NCI-H146 treated with DMSO at 0.1 percent for 48 hours (cell line): ENCODE measurements at regions not wholly inside any gene's neighbourhood (a gene's known extent, or its start where the extent isn't known, plus 50 kb on each side); places are given as distances from the start of the nearest gene placed in this dataset.
"Not testable (repeated sequence)": the region's sequence is repeated elsewhere in the genome, so short reads cannot be mapped to it uniquely, and the experiment has no call there.

ENCODE experiments used
- DNase-seq: peaks from one replicate; lab custom pipeline; 2025; ENCODE audit not compliant: unreplicated experiment; lab: John Stamatoyannopoulos, UW

GRCh38 chr1:148361427-148362215 lies 121.5 kb downstream of the PPIAL4G start:
- DNase-seq, result not testable (repeated sequence)

DNA sequence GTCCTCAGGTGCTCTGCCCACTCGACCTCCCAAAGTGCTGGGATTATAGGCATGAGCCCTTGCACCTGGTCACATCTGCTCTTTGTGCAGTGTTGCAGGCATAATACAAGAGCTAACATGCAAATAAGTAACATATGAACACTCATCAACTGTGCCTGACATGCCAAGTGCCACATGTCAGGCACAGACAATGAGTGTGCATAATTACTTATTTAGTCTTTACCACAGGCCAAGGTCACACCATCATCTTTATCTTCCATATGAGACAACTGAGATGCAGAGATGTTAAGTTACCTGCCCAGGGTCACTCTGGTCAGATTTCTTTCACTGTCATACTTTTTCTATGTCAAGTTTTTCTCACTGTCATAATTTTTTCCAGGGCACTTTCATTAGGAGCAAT lies 126.1 kb downstream of the PPIAL4G start:
- DNase-seq, result no peak

DNA sequence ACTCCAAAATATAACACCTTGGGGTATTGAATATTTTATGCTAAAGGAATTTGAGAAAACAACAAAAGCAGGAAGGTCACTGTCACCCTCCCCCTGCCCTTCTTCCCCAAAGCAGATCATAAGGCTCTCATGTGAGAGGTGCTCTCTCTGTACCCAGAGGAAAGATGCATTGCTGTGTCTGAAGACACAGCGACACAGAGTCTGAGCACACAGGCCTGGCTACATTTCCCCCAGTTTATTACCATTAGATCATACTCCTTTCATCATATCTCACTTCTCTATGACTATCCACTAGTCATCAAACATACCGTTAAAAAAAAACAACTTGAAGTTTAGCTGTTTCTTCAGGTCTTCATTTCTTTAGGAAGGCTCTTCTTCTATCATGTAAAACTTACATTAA lies 127.1 kb downstream of the PPIAL4G start:
- DNase-seq, result no peak

- DNase-seq, result no peak
Measured at GRCh38 chr1:148354913-148355308, 128.2 kb downstream of the PPIAL4G start.

DNA sequence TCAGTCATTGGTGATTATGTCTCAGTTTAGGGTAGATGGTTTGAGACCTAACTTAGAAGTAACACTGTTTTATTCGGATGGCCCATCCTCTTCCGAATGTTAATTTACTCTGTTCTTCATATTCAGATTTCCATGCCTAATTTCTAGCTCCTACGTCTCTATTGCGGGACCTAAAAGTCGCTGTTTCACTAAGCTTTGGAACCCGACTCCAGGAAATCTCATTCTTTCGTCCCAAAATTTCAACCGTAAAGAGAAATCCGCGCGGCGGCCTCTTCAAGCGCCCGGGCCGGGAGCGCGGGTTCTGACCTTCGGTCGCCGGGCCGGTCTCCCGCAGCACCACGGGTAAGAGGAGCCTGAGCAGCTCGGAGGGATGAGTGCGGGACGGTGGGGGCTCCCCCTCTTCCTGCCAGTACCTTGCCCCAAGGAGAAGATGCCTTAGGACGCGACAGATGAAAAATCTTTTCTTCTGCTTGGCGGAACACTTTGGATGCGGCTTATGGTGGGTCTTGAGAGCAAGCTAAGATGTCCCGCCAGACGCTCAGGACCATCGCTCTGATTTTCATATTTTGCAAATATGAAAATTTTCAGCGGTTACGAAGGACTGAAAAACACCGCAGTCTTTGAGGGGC lies 128.7 kb downstream of the PPIAL4G start:
- DNase-seq, result no peak

GRCh38 chr1:148353461-148354283 lies 129.4 kb downstream of the PPIAL4G start:
- no peak for DNase-seq

DNA sequence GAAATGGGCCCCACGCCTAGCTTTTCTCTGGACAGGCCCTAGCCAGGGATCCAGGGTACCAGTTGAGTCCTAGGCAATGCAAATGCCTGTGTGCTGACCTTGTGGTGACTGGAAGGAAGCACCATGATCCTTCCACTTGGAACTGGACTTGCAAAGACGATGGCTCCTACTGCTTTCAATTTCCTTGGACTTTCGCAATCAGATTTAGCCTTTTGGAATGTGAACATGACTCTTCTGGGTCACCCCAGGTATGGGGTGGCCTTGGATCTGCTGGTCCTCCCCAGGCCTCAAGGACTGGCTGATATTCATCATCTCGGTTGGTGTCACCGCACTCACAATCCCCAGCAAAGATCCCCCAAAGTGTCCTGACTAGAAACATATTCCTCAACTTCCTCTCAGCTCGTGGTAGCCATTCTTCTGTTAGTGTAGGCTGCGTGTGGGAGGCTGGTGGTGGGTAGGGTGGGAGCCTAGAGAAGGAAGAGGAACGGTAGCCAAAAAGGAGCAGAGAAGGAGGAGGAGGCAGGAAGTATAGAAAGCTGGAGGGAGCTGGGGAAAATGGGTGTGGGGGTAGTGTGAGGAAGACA lies 130.5 kb downstream of the PPIAL4G start:
- DNase-seq, result no peak

- DNase-seq, result no peak
Measured at GRCh38 chr1:148347781-148348180, 135.3 kb downstream of the PPIAL4G start.

GRCh38 chr1:148345659-148346151 lies 137.4 kb downstream of the PPIAL4G start:
- DNase-seq, result not testable (repeated sequence)

DNA sequence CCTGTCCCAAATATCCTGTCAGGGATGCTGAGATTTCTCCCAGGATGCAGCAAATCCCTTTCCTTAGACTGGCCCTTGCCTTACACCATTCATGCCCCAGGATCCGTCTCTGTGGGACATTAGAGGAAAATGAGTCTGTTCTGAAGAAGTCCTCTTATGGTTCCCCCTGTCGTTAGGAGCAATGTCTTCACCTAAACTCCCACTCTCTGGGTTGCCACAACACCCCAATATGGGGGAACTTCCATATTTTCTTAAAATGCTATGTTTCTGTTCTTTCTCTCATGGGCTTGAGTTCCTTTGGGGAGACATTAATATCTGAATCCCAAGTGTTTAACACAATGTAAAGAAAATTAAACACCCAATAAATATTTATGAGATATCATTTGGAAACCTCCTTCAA lies 138.5 kb downstream of the PPIAL4G start:
- not testable (repeated sequence) for DNase-seq

GRCh38 chr1:148341729-148342128 lies 141.4 kb downstream of the PPIAL4G start:
- not testable (repeated sequence) for DNase-seq

DNA sequence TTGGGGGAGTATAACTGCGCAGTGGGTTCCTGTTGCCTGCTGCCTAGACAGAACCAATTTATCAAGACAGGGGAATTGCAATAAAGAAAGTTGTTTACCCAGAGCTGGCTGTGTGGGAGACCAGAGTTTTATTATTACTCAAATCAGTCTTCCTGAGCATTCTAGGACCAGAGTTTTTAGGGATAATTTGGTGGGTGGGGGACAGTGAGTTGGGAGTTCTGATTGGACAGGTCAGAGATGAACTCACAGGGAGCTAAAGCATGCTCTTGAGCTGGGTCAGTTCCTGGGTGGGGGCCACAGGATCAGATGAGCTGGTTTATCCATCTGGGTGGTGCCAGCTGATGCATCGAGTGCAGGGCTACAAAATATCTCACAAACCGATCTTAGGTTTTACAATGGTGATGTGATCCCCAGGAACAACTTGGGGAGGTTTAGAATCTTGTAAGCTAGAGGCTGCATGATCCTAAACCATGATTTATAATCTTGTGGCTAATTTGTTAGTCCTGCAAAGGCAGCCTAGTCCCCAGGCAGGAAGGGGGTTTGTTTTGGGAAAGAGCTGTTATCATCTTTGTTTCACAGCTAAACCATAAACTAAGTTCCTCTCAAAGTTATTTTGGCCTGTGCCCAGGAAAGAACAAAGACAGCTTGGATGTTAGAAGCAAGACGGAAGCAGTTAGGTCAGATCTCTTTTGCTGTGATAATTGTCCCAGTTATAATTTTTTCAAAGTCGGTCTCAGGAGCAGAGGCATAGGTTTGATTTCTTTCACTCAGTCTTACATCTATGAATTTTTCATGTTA lies 146.8 kb downstream of the PPIAL4G start:
- DNase-seq, result not testable (repeated sequence)

- peak; percentile 0 for DNase-seq
Measured at GRCh38 chr1:148334339-148335130, 148.6 kb downstream of the PPIAL4G start.

DNA sequence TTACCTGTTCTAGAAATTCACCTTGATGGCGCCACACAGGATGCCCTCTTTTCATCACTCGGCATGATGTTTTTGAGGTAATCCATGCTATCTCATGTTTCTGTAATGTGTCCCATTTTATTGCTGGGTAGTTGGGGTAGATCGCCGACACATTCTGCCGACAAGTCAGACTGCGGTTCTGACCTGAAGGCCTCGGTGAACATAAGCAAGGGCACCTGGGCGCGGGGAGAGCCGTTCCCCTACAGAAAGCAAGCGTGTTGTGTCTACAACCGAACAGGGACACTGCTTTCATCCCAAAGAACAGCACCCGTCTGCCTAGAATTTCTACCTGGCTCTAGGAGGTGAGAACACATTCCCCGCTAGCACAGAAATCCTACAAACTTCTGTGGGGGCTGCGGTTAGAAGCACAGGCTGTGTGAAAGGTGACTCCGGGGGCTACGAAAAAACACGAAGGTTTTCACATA lies 149.2 kb downstream of the PPIAL4G start:
- DNase-seq, result no peak

DNA sequence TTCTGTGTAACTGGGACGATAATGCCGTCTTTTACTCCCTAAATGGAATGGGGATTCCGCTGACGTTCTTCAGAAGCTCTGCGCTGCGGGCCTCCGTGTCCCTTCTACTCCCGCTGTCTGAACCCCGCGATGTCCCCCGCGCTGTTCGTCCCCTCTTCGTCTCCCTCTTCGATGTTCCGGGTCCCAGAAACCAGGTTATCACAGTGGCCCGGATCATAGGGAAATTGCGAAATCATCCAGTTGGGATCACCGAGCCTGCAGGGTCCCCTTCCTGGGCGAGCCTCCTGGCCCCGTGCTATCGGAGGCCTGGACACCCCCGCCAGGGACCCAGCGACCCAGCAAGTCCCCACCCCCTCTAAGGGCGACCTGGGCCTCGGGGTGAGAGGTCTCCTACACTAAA lies 154.2 kb downstream of the PPIAL4G start:
- DNase-seq, result no peak

DNA sequence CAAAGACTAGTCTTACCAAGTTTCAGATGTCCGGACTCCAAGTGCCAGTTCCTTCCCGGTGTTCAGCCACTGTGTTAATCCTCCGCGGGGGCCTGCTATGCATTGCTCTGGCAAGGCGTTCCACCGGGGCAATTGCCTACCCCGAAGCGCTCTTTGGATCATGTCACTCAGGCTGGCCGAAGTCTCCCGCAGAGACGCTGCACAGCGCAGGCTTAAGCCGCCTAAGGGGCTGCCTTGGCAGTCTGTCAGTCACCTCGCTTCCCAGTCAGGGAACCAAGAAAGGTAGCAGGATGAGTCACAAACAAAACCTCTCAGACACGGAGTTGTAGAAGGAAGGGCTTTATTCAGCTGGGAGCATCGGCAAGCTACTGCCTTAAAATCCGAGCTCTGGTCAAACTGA lies 158.1 kb downstream of the PPIAL4G start:
- not testable (repeated sequence) for DNase-seq

DNA sequence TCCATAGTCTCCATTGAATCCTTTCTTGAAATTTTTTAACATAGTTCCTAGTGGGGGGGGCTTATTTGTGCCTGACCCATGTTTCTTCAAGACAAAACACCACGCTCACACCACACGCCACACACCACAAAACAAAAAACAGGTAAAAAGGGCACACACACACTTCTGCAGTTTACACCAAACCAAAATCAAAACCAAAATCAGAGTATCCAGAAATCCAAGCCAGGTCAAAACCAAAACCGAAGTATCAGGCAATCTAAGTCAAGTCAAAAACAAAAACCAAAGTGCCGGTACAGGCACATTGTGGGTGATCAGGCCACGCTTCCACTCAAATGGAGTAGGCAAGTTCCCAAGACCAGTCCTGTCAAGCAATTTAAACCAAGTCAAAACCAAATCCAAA lies 158.6 kb downstream of the PPIAL4G start:
- not testable (repeated sequence) for DNase-seq

DNA sequence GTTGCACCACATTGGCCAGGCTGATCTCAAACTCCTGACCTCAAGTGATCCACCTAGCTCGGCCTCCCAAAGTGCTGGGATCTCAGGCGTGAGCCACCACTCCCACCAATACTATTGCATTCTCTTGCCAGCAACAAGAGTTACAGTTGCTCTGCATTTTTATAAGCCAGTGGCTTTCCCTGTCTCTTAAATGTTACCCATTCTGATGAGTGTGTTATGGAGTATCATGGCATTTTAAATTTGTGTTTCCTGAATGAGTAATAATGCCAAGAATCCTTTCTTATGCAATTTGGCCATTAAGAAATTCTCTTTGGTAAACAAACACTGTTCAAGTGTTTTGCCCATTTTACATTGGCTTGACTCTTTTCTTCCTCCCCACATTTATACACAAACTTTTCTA lies 163.0 kb downstream of the PPIAL4G start:
- DNase-seq, result not testable (repeated sequence)

- no peak for DNase-seq
Measured at GRCh38 chr1:148318904-148319242, 164.2 kb downstream of the PPIAL4G start.
